HepG2 (cell line): ENCODE measurements at regions not wholly inside any gene's neighbourhood (a gene's known extent, or its start where the extent isn't known, plus 50 kb on each side); places are given as distances from the start of the nearest gene placed in this dataset.

Experiments used
- ATAC-seq: fragments of 200-7000 bp; cut with Tn5 transposase; 3 replicates; pipeline ENCODE4 v1.9.1; 2020; ENCODE audit warnings: mild to moderate bottlenecking, moderate library complexity
- BruUV-seq: library from RNA; stranded (reverse); fragments of 400-500 nt; replicated peaks from 2 replicates; lab custom pipeline; 2021; lab: Mats Ljungman, UMichigan
- CTCF ChIA-PET: fragments of 300-600 bp; formaldehyde crosslinking; extraction: SDS; loops from one replicate; lab custom pipeline; 2021; ENCODE audit warnings: low total read pairs, inconsistent platforms, low intra/inter-chr PET ratio; lab: Yijun Ruan, JAX
- POLR2A ChIA-PET: fragments of 350-600 bp; sonication (Branson Sonifier 250); formaldehyde crosslinking; loops from one replicate; lab custom pipeline; 2020; ENCODE audit warnings: antibody characterized with exemption, inconsistent platforms; lab: Yijun Ruan, JAX
- DNase-seq: peaks from one replicate; pipeline ENCODE4 v3.0.0-alpha.2; 2015; ENCODE audit warnings: low spot score
- FAIRE-seq: peaks from 3 replicates; lab custom pipeline; 2011; peaks lifted over from hg19 to GRCh38; lab: Jason Lieb, UNC
- H2AFZ ChIP-seq: one replicate; pipeline ENCODE4 v1.6.1; 2011; ENCODE audit warnings: low read length, inconsistent platforms
- H3K27ac ChIP-seq: fragments of 300-600 bp; 3 replicates; pipeline ENCODE4 v1.8.0; 2011; ENCODE audit warnings: mixed run types, mild to moderate bottlenecking, mixed read lengths, low read length, inconsistent platforms; ENCODE audit not compliant: insufficient read depth; ENCODE audit errors: extremely low read length
- H3K27me3 ChIP-seq, 2 experiments: fragments of 200-600 bp in 1 of 2; 2 replicates in 1 of 2; 3 replicates in 1 of 2; pipeline versions ENCODE4 v1.6.0 to v1.8.0; 2011; ENCODE audit warnings: low read length in 2 of 2, mild to moderate bottlenecking in 2 of 2, moderate library complexity in 2 of 2, inconsistent platforms in 1 of 2; ENCODE audit not compliant: insufficient read depth in 2 of 2, control insufficient read depth in 1 of 2
- H3K36me3 ChIP-seq, 2 experiments: fragments of 200-600 bp in 1 of 2; replicated peaks in 1 of 2; 2 replicates in 1 of 2; 3 replicates in 1 of 2; pipeline versions ENCODE4 v1.5.1 to v1.8.0; 2011; ENCODE audit warnings: low read length in 2 of 2, inconsistent platforms in 1 of 2; ENCODE audit not compliant: insufficient read depth in 2 of 2, control insufficient read depth in 1 of 2
- H3K4me1 ChIP-seq: 2 replicates; pipeline ENCODE4 v1.5.1; 2012; ENCODE audit warnings: low read length, inconsistent platforms; ENCODE audit not compliant: insufficient read depth
- H3K4me2 ChIP-seq: 2 replicates; pipeline ENCODE4 v1.6.0; 2011; ENCODE audit warnings: low read depth, low read length, inconsistent platforms
- H3K4me3 ChIP-seq, 3 experiments: fragments of 200-600 bp in 1 of 3; sonication (generic), shearing (Covaris generic) in 1 of 3; replicated peaks in 1 of 3; 2 replicates each; pipeline ENCODE4 v1.5.1; 2011 to 2016; ENCODE audit warnings: low read length in 3 of 3, inconsistent platforms in 2 of 3, low read depth in 2 of 3, mild to moderate bottlenecking in 2 of 3, control low read depth in 1 of 3, mixed read lengths in 1 of 3; ENCODE audit not compliant: insufficient read depth in 1 of 3
- H3K79me2 ChIP-seq: one replicate; pipeline ENCODE4 v1.6.1; 2011; ENCODE audit warnings: low read length, inconsistent platforms; ENCODE audit not compliant: insufficient read depth
- H3K9ac ChIP-seq: 2 replicates; pipeline ENCODE4 v1.6.0; 2011; ENCODE audit warnings: mild to moderate bottlenecking, low read depth, low read length, inconsistent platforms; ENCODE audit not compliant: insufficient read depth
- H3K9me3 ChIP-seq: 2 replicates; pipeline ENCODE4 v1.5.1; 2012; ENCODE audit warnings: mild to moderate bottlenecking, low read length
- H4K20me1 ChIP-seq: 2 replicates; pipeline ENCODE4 v1.6.0; 2011; ENCODE audit warnings: inconsistent platforms, mild to moderate bottlenecking, low read length, moderate library complexity; ENCODE audit not compliant: insufficient read depth
- ATM ChIP-seq: fragments of 450-650 bp; IDR thresholded peaks from 2 replicates; pipeline ENCODE4 v1.7.1; 2017; ENCODE audit warnings: mild to moderate bottlenecking, borderline replicate concordance
- JUND ChIP-seq: sonication (generic); formaldehyde crosslinking; IDR thresholded peaks from 2 replicates; pipeline ENCODE4 v1.8.0; 2022; ENCODE audit warnings: mild to moderate bottlenecking, missing genetic modification reagents
- SALL2 ChIP-seq: sonication (generic); formaldehyde crosslinking; IDR thresholded peaks from 2 replicates; pipeline ENCODE4 v1.8.1; 2023; ENCODE audit warnings: mild to moderate bottlenecking, missing genetic modification reagents, inconsistent platforms
- TCF7 ChIP-seq: sonication (generic); IDR thresholded peaks from 2 replicates; pipeline ENCODE4 v1.6.1; 2016; ENCODE audit warnings: antibody characterized with exemption, low read depth
- ZNF180 ChIP-seq: sonication (generic); formaldehyde crosslinking; IDR thresholded peaks from 2 replicates; pipeline ENCODE4 v1.4.0; 2020; ENCODE audit warnings: low read depth, missing genetic modification reagents, borderline replicate concordance
- WGBS: methylation state at CpG from one replicate; pipeline ENCODE4 v1.1.6; 2017; ENCODE audit warnings: low lambda C conversion rate; 5-methylcytosine and 5-hydroxymethylcytosine counted together
- in situ Hi-C: cut with HindIII; loops from 2 replicates; pipeline ENCODE4 v1.10.0; 2017; ENCODE audit warnings: low pct_unique_long_range_greater_than_20kb; ENCODE audit not compliant: extremely low pct_ligation_motif_present
- intact Hi-C: fragments of 100-400 bp; cut with micrococcal nuclease; formaldehyde crosslinking; loops from one replicate; pipeline ENCODE4 v1.10.0; 2022; ENCODE audit not compliant: unreplicated experiment
- TF ChIP-seq, protein P1 (sequence below): sonication (generic); formaldehyde crosslinking; IDR thresholded peaks from 2 replicates; pipeline ENCODE4 v1.5.0; 2020; ENCODE audit warnings: missing genetic modification reagents

DNA sequence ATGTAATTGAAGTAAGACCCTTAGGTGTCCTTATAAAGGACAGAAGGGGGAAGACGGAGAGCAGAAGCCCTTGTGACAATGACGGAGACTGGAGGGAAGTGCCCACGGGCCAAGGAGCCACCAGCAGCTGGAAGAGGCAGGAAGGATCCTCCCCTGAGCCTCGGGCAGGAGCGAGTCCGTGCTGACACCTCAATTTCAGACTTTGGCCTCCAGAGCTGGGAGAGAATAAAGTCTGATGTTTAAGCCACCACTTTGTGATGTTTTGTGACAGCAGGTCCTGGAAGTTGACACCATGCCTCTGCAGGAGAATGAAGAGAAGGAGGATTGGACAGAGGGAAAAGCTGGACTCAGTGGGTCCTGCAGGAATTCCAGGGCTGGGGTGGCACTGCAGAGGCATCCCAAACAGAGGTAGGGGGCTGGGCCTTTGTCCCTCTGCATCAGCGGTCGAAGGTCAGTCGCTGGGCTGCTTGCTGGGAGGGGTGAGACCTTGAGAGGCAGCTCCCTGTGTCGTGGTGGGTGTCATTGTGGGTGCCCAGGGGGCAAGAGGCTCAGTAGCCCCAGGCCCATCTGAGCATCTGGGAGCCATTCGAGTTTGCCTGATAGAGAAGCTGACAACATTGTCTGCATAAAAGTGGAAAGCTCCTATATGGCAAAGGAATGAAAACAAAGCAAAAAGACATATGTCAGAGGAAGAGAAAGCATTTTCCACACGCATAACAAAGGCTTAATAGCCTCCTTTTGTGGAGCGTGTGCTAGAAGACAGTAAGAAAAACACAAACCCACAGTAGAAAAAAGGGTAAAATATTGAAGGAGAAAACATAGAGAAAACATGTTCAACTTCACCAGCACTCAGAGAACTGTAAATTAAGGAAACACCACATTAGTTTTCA, 68.8 kb downstream of the RTL6 start (continued):
- TF ChIP-seq TCF7 (no peak), ATM (no peak), SALL2 (CRISPR knock-in tag) (no peak)
- TF ChIP-seq, protein P1, sequence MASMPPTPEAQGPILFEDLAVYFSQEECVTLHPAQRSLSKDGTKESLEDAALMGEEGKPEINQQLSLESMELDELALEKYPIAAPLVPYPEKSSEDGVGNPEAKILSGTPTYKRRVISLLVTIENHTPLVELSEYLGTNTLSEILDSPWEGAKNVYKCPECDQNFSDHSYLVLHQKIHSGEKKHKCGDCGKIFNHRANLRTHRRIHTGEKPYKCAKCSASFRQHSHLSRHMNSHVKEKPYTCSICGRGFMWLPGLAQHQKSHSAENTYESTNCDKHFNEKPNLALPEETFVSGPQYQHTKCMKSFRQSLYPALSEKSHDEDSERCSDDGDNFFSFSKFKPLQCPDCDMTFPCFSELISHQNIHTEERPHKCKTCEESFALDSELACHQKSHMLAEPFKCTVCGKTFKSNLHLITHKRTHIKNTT (CRISPR knock-in tag): no peak

GRCh38 chr22:44427611-44428470, 70.2 kb downstream of the RTL6 start:
- H3K79me2 ChIP-seq: no peaks in the 10 kb centered on the region
- no peaks in the 10 kb centered on the region for H3K9me3 ChIP-seq
- ATAC-seq (no peak), FAIRE-seq (no peak), DNase-seq (no peak)
- POLR2A ChIA-PET: no interaction called here
- 15% methylated on average over 16 of the region's 21 CpGs for WGBS
- H3K4me1 ChIP-seq: no peaks in the 10 kb centered on the region
- no peak overlapping the region for H3K4me3 ChIP-seq
- CTCF ChIA-PET: no interaction called here
- peaks cover 1 to 47% of the 10 kb centered on the region in 2 experiments for H3K27me3 ChIP-seq
- H2AFZ ChIP-seq: no peak overlapping the region
- intact Hi-C loops: no loop called here
- no peak overlapping the region for H3K27ac ChIP-seq
- H4K20me1 ChIP-seq: no peaks in the 10 kb centered on the region
- H3K4me2 ChIP-seq: no peak overlapping the region
- in situ Hi-C loops: no loop called here
- TF ChIP-seq JUND (CRISPR knock-in tag) (no peak), ZNF180 (CRISPR knock-in tag) (no peak)
- no TSS peak for BruUV-seq
- no peak overlapping the region for H3K9ac ChIP-seq
- no peaks in the 10 kb centered on the region for H3K36me3 ChIP-seq
